ENCODE measurements at regions not wholly inside any gene's neighbourhood (a gene's known extent, or its start where the extent isn't known, plus 50 kb on each side); places are given as distances from the start of the nearest gene placed in this dataset.
A peak's percentile ranks its signal among the peaks of the same experiment; 100 is the strongest.

DNA sequence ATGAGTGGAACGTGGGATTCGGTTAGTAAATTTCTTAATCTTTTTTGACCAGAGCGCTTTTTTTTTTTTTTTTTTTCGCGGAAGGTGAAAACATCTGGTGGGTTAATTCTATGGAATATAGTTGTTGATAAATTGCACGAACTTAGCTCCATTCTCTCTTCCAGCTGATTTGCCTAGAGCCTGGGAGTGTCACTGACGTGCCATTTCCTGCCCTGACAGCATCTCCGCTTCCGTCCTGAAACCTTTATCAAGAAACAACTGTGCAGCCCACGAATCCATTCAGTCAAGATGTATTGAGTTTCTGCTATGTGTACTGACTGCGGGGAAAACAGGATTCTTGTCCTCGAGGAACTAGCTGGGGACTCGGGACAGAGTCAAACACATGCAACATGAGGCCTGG is 59.5 kb upstream of the TGM3 start:
- WGBS (ENCODE audit: insufficient coverage, low coverage, missing lambda C conversion rate): 0% methylated on average over 10 of the region's 13 CpGs
- no peaks in the 10 kb centered on the region for H3K4me1 ChIP-seq (replicated peaks in 1 of 2; ENCODE audit: control insufficient read depth in 2 of 2, insufficient read depth in 2 of 2, low read length in 2 of 2)
- no peaks in the 10 kb centered on the region for H3K9me3 ChIP-seq (replicated peaks; ENCODE audit: control insufficient read depth, insufficient read depth, low read depth, low read length)
- BruUV-seq (replicated peaks): no TSS peak
- POLR2A ChIA-PET: interaction anchor here (0.6 to 1.1 kb wide), 4 partner anchors 10 to 361 kb away, joined by 3 to 5 read pairs (median 3); no protein-coding TSS in a partner anchor
- CTCF ChIA-PET (ENCODE audit: low intra/inter-chr PET ratio): no interaction called here
- H4K20me1 ChIP-seq (replicated peaks; ENCODE audit: control insufficient read depth, insufficient read depth, low read length): no peaks in the 10 kb centered on the region
- H3K4me2 ChIP-seq (ENCODE audit: insufficient read depth, low read length): no peak overlapping the region
- FAIRE-seq (peak; percentile 78), DNase-seq (ENCODE audit: extremely low read depth in 1 of 4, low spot score in 3 of 4) (peak in 3 of 4 experiments; percentile 9 to 13 (median 12)), ATAC-seq (no peak)
- no peaks in the 10 kb centered on the region for H3K9me1 ChIP-seq (ENCODE audit: control insufficient read depth, insufficient read depth, low read length)
- no peak overlapping the region for H2AFZ ChIP-seq (ENCODE audit: low read depth, low read length)
- peaks cover 3 to 8% of the 10 kb centered on the region in 2 experiments; a peak in 2 of 5 replicates for H3K27me3 ChIP-seq (ENCODE audit: control insufficient read depth in 2 of 2, insufficient read depth in 2 of 2, low read length in 2 of 2)
- TF ChIP-seq GABPA (tag; conservative IDR thresholded peaks at IDR 0.05; ENCODE audit: low read depth): peak; percentile 31; the same call in 1 of the 2 replicates
- no peak for TF ChIP-seq POLR2G (IDR thresholded peaks at IDR 0.05; ENCODE audit: low read depth, low read length)
- no peaks in the 10 kb centered on the region for H3K79me2 ChIP-seq (ENCODE audit: control insufficient read depth, insufficient read depth, low read length)
- H3K36me3 ChIP-seq (ENCODE audit: control insufficient read depth, insufficient read depth, low read length): no peaks in the 10 kb centered on the region
- H3K9ac ChIP-seq (ENCODE audit: insufficient read depth in 1 of 2, low read depth in 2 of 2, low read length in 2 of 2): no peak overlapping the region
- H3K27ac ChIP-seq (ENCODE audit: extremely low read depth, low read depth, low read length): no peak overlapping the region
- H3K4me3 ChIP-seq: no peak overlapping the region
- in situ Hi-C loops (cut with MboI): no loop called here
- intact Hi-C loops (cut with micrococcal nuclease): no loop called here

- Histone ChIP-seq H3K36me3 (ENCODE audit: control insufficient read depth, insufficient read depth, low read length) (no peaks in the 10 kb centered on the region), H2AFZ (ENCODE audit: low read depth, low read length) (no peak overlapping the region), H3K4me3 (no peak overlapping the region), H3K9ac (ENCODE audit: insufficient read depth in 1 of 2, low read depth in 2 of 2, low read length in 2 of 2) (no peak overlapping the region), H3K27me3 (ENCODE audit: control insufficient read depth in 2 of 2, insufficient read depth in 2 of 2, low read length in 2 of 2) (peaks cover 3 to 8% of the 10 kb centered on the region in 2 experiments; a peak in 2 of 5 replicates), H3K9me1 (ENCODE audit: control insufficient read depth, insufficient read depth, low read length) (no peaks in the 10 kb centered on the region), H3K9me3 (replicated peaks; ENCODE audit: control insufficient read depth, insufficient read depth, low read depth, low read length) (no peaks in the 10 kb centered on the region), H4K20me1 (replicated peaks; ENCODE audit: control insufficient read depth, insufficient read depth, low read length) (no peaks in the 10 kb centered on the region), H3K4me2 (ENCODE audit: insufficient read depth, low read length) (no peak overlapping the region), H3K27ac (ENCODE audit: extremely low read depth, low read depth, low read length) (no peak overlapping the region), H3K79me2 (ENCODE audit: control insufficient read depth, insufficient read depth, low read length) (no peaks in the 10 kb centered on the region), H3K4me1 (replicated peaks in 1 of 2; ENCODE audit: control insufficient read depth in 2 of 2, insufficient read depth in 2 of 2, low read length in 2 of 2) (no peaks in the 10 kb centered on the region)
- intact Hi-C loops (cut with micrococcal nuclease): no loop called here
- WGBS (ENCODE audit: insufficient coverage, low coverage, missing lambda C conversion rate): 5% methylated on average over 9 of the region's 11 CpGs
- DNase-seq (ENCODE audit: extremely low read depth in 1 of 4, low spot score in 3 of 4) (no peak), ATAC-seq (no peak), FAIRE-seq (no peak)
- in situ Hi-C loops (cut with MboI): no loop called here
- POLR2A ChIA-PET: interaction anchor here (0.7 kb wide), 2 partner anchors 360 to 645 kb away, joined by 3 to 4 read pairs; no protein-coding TSS in a partner anchor
- CTCF ChIA-PET (ENCODE audit: low intra/inter-chr PET ratio): no interaction called here
- no TSS peak for BruUV-seq (replicated peaks)
- TF ChIP-seq, protein P1, sequence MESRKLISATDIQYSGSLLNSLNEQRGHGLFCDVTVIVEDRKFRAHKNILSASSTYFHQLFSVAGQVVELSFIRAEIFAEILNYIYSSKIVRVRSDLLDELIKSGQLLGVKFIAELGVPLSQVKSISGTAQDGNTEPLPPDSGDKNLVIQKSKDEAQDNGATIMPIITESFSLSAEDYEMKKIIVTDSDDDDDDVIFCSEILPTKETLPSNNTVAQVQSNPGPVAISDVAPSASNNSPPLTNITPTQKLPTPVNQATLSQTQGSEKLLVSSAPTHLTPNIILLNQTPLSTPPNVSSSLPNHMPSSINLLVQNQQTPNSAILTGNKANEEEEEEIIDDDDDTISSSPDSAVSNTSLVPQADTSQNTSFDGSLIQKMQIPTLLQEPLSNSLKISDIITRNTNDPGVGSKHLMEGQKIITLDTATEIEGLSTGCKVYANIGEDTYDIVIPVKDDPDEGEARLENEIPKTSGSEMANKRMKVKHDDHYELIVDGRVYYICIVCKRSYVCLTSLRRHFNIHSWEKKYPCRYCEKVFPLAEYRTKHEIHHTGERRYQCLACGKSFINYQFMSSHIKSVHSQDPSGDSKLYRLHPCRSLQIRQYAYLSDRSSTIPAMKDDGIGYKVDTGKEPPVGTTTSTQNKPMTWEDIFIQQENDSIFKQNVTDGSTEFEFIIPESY (CRISPR knock-in tag; IDR thresholded peaks at IDR 0.05): no peak
- no peak for TF ChIP-seq MEF2A (IDR thresholded peaks at IDR 0.05; ENCODE audit: control insufficient read depth, low read depth, low read length)
- TF ChIP-seq GATAD2B (IDR thresholded peaks at IDR 0.05; ENCODE audit: borderline replicate concordance): no peak
- TF ChIP-seq, protein P2, sequence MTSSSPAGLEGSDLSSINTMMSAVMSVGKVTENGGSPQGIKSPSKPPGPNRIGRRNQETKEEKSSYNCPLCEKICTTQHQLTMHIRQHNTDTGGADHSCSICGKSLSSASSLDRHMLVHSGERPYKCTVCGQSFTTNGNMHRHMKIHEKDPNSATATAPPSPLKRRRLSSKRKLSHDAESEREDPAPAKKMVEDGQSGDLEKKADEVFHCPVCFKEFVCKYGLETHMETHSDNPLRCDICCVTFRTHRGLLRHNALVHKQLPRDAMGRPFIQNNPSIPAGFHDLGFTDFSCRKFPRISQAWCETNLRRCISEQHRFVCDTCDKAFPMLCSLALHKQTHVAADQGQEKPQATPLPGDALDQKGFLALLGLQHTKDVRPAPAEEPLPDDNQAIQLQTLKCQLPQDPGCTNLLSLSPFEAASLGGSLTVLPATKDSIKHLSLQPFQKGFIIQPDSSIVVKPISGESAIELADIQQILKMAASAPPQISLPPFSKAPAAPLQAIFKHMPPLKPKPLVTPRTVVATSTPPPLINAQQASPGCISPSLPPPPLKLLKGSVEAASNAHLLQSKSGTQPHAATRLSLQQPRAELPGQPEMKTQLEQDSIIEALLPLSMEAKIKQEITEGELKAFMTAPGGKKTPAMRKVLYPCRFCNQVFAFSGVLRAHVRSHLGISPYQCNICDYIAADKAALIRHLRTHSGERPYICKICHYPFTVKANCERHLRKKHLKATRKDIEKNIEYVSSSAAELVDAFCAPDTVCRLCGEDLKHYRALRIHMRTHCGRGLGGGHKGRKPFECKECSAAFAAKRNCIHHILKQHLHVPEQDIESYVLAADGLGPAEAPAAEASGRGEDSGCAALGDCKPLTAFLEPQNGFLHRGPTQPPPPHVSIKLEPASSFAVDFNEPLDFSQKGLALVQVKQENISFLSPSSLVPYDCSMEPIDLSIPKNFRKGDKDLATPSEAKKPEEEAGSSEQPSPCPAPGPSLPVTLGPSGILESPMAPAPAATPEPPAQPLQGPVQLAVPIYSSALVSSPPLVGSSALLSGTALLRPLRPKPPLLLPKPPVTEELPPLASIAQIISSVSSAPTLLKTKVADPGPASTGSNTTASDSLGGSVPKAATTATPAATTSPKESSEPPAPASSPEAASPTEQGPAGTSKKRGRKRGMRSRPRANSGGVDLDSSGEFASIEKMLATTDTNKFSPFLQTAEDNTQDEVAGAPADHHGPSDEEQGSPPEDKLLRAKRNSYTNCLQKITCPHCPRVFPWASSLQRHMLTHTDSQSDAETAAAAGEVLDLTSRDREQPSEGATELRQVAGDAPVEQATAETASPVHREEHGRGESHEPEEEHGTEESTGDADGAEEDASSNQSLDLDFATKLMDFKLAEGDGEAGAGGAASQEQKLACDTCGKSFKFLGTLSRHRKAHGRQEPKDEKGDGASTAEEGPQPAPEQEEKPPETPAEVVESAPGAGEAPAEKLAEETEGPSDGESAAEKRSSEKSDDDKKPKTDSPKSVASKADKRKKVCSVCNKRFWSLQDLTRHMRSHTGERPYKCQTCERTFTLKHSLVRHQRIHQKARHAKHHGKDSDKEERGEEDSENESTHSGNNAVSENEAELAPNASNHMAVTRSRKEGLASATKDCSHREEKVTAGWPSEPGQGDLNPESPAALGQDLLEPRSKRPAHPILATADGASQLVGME (CRISPR knock-in tag; IDR thresholded peaks at IDR 0.05): no peak
- no peak for TF ChIP-seq ZNF347 (CRISPR knock-in tag; IDR thresholded peaks at IDR 0.05; ENCODE audit: low read depth)
Observed at GRCh38 chr20:2237059-2237458, 58.7 kb upstream of the TGM3 start.
